ENCODE measurements at regions not wholly inside any gene's neighbourhood (a gene's known extent, or its start where the extent isn't known, plus 50 kb on each side); places are given as distances from the start of the nearest gene placed in this dataset.

- TF ChIP-seq CTCF (conservative IDR thresholded peaks at IDR 0.05; ENCODE audit: low read depth, low read length) (no peak), EZH2 (IDR thresholded peaks at IDR 0.05; ENCODE audit: borderline replicate concordance, low read depth, low read length, poor library complexity, severe bottlenecking) (no peak)
These were observed 89.3 kb upstream of the NR3C1 start for GRCh38 chr5:143492783-143493182.
